Motor neuron (in vitro differentiated cells): ENCODE measurements at regions not wholly inside any gene's neighbourhood (a gene's known extent, or its start where the extent isn't known, plus 50 kb on each side); places are given as distances from the start of the nearest gene placed in this dataset.

Source experiments
- ATAC-seq, 8 experiments: fragments of 200-7000 bp; cut with Tn5 transposase; replicated peaks in 6 of 8; 2 replicates each; pipeline ENCODE4 v1.8.0; 2021; ENCODE audit warnings: mild to moderate bottlenecking in 8 of 8, moderate library complexity in 8 of 8
- H3K27ac ChIP-seq, 2 donors: fragments of 250-450 bp; sonication (Bioruptor Pico); 2 replicates each; pipeline ENCODE4 v1.9.0; 2021; ENCODE audit warnings: antibody characterized with exemption in 2 of 2, mild to moderate bottlenecking in 2 of 2, moderate library complexity in 1 of 2
- H3K4me1 ChIP-seq, 2 donors: fragments of 250-450 bp; sonication (Bioruptor Pico); replicated peaks in 1 of 2; 2 replicates each; pipeline ENCODE4 v1.6.1; 2021; ENCODE audit warnings: antibody characterized with exemption in 2 of 2, mild to moderate bottlenecking in 2 of 2, moderate library complexity in 1 of 2
- H3K4me3 ChIP-seq, 5 donors: fragments of 250-450 bp; sonication (Bioruptor Pico); 2 replicates each; pipeline ENCODE4 v1.9.0; 2021; ENCODE audit warnings: antibody characterized with exemption in 5 of 5, mild to moderate bottlenecking in 5 of 5, moderate library complexity in 4 of 5
- WGBS, 10 experiments: fragments of 450-650 bp; shearing (Covaris generic); methylation state at CpG; one replicate each; pipeline ENCODE4 v1.0.0; 2022; 5-methylcytosine and 5-hydroxymethylcytosine counted together
- in situ Hi-C, 9 experiments: fragments of 400-800 bp; cut with MboI; loops; one replicate each; pipeline ENCODE4 v1.15.0; 2021; ENCODE audit warnings: low sequenced_read_pairs in 9 of 9, low pct_unique_long_range_greater_than_20kb in 2 of 9; ENCODE audit not compliant: unreplicated experiment in 9 of 9

DNA sequence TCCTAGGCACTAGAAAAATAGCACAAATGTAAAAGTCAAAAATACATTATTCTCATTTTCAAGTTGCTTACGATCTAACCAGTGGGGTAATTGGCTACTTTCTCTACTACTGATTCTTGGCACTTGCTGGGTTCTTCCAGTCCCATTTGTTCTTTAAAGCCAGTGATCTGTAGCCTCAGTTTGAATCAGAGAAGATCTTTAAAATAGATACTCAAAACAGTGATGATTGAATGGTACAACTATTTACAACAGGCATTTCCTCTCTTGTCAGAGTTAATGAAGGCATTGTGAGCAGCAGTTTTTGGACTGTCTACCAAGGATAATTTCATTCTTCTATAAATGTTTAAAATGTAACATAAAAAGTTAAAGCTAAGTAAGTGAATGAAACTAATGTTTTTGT lies 128.3 kb upstream of the FSIP2 start:
- H3K27ac ChIP-seq = no peak overlapping the region
- in situ Hi-C loops = loop anchor here in 1 of 9 experiments (25.0 kb wide), 1 partner anchor 652 kb away; no protein-coding TSS in a partner anchor
- ATAC-seq = no peak
- 0 to 100% (median 20%) methylated on average over 1 of the region's 1 CpG; no CpG with 5 or more reads in 3 of the 10 experiments for WGBS, 10 experiments
- no peaks in the 10 kb centered on the region for H3K4me1 ChIP-seq
- no peak overlapping the region for H3K4me3 ChIP-seq

DNA sequence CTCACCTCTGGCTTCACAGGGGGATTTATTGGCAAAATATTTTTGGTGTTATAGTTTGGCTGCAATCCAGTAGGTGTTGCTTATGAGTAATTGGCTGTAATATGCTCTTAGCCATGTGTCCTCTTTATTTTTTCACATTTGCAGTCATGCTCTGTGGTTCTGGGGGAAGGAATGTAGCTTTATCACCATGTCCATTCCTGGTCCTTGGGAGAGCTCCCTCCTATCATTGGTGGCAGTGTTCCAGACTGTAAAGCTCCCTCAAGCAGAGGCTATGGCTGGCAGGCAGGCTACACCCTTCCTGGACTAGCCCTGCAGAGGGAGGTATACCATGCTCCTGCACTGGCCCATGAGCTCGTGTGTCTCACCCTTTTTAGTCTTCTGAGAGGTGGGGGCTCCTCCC lies 120.0 kb upstream of the FSIP2 start:
- no peak overlapping the region for H3K4me3 ChIP-seq
- in situ Hi-C loops = loop anchor here in 1 of 9 experiments (25.0 kb wide), 1 partner anchor 644 kb away; no protein-coding TSS in a partner anchor
- H3K27ac ChIP-seq = no peak overlapping the region
- 0 to 60% (median 43%) methylated on average over 1 of the region's 1 CpG; no CpG with 5 or more reads in 7 of the 10 experiments for WGBS, 10 experiments
- no peaks in the 10 kb centered on the region for H3K4me1 ChIP-seq
- peak in 2 of 8 experiments; percentile 70 to 73 for ATAC-seq

DNA sequence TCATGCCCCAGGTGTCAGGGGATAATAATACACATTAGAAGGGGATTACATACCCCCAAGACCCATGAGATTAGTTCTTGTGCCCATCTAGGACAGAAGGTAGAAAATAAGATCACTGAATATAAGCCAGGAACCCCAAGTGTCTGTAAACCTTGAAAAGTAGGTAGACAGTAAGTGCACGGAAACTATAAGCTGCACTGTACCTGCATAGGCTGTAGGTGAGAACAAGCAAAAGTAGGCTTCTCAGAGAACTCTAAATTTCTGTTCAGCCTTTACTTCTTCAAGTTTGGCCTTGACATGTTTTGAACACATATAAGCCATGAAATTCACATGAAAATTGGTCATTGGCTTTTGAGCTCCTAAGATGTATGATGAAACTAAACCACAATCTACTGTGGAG lies 113.0 kb upstream of the FSIP2 start:
- no peaks in the 10 kb centered on the region for H3K4me1 ChIP-seq
- no peak overlapping the region for H3K27ac ChIP-seq
- in situ Hi-C loops = no loop called here
- H3K4me3 ChIP-seq = no peak overlapping the region
- WGBS, 10 experiments = 0 to 100% (median 93%) methylated on average over 1 of the region's 1 CpG; no CpG with 5 or more reads in 4 of the 10 experiments
- ATAC-seq = no peak

DNA sequence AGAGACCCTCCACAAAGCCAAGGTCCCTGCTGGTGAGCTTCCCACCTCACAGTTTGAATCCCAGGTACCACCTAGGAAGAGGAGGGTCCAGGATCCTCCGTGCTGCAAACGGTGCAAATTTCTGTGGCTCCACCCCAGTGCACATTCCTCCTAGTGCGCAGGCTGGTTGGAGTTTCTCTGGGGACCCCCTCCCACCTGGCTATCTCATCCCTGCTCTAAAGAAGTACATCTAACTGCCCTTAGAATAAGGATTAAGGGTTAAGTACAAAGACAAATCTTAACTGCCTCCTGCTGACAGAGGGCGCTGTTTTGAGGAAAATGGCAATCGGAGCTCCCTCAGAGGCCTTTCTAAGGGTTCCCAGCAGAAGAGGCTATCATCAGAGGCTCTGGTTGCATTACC lies 109.6 kb upstream of the FSIP2 start:
- Histone ChIP-seq H3K27ac (no peak overlapping the region), H3K4me3 (no peak overlapping the region), H3K4me1 (no peaks in the 10 kb centered on the region)
- ATAC-seq = peak in 1 of 8 experiments; percentile 55
- WGBS, 10 experiments = 0 to 64% (median 57%) methylated on average over 1 to 3 of the region's 5 CpGs; no CpG with 5 or more reads in 3 of the 10 experiments
- in situ Hi-C loops = no loop called here

DNA sequence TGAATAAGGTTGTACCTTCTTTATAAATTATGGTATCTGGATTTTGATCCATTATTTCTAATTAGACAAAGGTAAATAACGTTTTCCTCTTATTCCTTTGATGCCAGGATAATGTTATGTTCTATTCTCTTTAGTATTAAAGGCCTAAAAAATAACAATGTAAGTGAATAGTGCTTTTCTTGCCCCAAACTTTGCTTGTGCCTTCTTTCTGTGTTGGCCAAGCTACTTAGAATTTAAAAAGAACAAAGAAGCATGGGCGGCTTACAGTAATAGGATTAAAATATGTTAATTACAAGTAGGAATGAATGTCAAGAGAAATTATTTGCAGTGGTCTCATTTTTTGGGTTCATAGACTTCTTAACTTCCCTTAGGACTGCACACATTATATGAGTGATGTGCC lies 105.0 kb upstream of the FSIP2 start:
- no peak overlapping the region for H3K27ac ChIP-seq
- peaks cover 4% of the 10 kb centered on the region in 2 donors for H3K4me1 ChIP-seq
- in situ Hi-C loops = no loop called here
- ATAC-seq = no peak
- H3K4me3 ChIP-seq = no peak overlapping the region
- WGBS, 10 experiments = 4 to 100% (median 60%) methylated on average over 1 to 2 of the region's 2 CpGs; no CpG with 5 or more reads in 1 of the 10 experiments

DNA sequence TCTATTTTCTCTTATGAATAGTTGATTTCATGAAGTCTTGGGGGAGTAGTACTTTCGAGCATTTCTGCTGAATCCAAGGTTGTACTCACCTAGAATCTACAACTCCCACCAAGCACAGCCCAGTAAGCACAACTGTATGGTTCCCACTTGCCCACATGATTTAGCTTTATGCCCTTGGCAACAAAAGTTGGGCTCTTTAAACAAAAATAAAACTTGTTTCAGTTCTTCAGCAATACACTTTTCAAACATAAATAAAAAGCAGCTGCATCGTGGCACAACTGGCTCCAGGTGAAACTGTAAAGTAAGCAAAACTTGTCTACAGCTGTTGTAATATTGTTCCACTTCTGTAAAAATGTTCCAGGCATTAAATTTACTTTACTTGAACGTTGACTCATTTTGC lies 99.8 kb upstream of the FSIP2 start:
- Histone ChIP-seq H3K4me3 (no peak overlapping the region), H3K4me1 (peaks cover 7 to 11% of the 10 kb centered on the region in 2 donors), H3K27ac (no peak overlapping the region)
- in situ Hi-C loops = no loop called here
- no peak for ATAC-seq
- 0 to 69% (median 55%) methylated on average over 1 to 3 of the region's 3 CpGs; no CpG with 5 or more reads in 2 of the 10 experiments for WGBS, 10 experiments

DNA sequence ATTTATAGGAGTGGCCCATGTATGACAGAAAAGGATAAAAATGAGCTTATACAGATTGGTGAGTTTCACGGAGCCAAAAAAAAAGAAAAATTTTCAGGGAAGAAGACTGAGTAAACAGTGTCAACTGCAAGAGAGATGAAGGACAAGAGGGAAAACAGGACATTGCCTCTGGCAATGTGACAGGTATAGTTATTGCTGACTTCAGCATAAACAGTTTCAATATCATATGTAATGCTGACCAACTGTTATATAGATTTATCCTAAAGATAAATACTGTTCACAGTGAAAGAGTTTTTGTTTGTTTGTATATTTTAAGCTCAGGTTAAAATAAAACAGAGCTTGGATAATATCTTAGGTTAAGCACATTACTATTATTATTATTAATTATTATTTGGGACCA lies 98.0 kb upstream of the FSIP2 start:
- in situ Hi-C loops = no loop called here
- no peak overlapping the region for H3K27ac ChIP-seq
- whole genome bisulfite sequencing, 10 experiments = 20 to 100% (median 93%) methylated on average over 1 of the region's 1 CpG

DNA sequence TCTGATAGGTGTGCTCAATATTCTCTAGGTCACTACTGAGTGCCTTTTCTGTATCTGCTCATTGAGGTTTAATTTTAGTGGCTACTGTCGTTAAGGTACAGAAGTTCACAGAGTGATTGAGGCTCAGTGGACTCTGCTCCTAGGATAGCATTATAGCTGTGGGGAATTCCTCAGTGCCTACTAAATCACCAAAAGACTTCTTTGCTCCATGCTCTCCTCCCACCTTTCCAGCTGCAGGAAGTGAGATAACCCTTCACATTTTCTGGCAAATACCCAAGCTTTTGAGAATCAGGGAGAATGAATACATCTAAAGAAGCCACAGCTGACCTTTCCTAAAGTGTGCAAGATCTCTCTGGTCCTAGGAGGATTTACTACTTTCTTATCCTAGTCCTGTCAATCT lies 95.2 kb upstream of the FSIP2 start:
- Histone ChIP-seq H3K4me3 (no peak overlapping the region), H3K27ac (no peak overlapping the region), H3K4me1 (peaks cover 22% of the 10 kb centered on the region in 2 donors)
- no peak for ATAC-seq
- 13 to 100% (median 50%) methylated on average over 1 of the region's 1 CpG; no CpG with 5 or more reads in 4 of the 10 experiments for WGBS, 10 experiments
- in situ Hi-C loops = no loop called here

More for the DNA sequence above, 98.0 kb upstream of the FSIP2 start:
- Histone ChIP-seq H3K4me3 (no peak overlapping the region), H3K4me1 (peaks cover 24 to 26% of the 10 kb centered on the region in 2 donors)
- no peak for ATAC-seq

DNA sequence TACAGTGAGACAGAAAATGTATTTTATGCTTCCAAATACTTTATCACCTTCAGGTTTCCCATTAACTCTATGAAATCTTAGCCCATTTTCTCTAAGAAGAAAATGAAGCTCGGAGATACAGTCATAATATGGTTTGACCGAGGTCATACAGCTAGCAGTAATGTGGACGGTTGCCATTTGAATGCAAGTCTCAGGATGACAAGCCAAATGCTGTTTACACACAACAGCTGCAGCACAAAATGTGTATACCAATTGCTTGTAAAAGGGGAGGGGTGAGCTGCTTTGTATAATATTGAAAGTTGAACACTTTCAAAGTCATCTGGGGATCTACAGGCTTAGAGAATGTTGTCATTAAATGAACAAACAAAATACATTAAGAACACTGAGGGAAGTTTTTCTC lies 93.8 kb upstream of the FSIP2 start:
- H3K4me3 ChIP-seq = no peak overlapping the region
- H3K27ac ChIP-seq = peak overlapping the region in 1 of 2 donors; percentile 25
- in situ Hi-C loops = no loop called here
- WGBS, 10 experiments = 0 to 75% (median 45%) methylated on average over 1 to 3 of the region's 3 CpGs; no CpG with 5 or more reads in 1 of the 10 experiments
- ATAC-seq = peak in 6 of 8 experiments; percentile 33 to 63 (median 39)
- H3K4me1 ChIP-seq = peaks cover 20 to 22% of the 10 kb centered on the region in 2 donors

DNA sequence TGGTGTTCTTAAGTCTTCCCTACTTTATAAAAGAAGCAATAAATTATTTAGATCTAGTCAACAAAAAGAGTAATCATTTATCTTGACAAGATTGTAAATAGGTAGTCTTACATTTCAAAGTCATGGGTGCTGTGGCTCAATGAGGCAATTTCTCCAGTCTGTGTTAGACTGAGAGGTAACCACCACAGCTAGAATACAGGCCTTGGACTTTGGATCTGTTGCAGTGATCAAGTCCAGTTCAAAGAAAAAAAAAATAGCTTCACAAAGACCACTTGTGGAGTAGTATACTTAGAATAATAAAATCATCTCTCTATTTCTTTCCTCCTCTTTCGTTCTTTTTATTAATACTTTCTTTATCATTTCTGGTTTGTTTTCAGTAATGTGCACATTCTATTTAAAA lies 93.1 kb upstream of the FSIP2 start:
- peaks cover 20 to 22% of the 10 kb centered on the region in 2 donors for H3K4me1 ChIP-seq
- WGBS, 10 experiments = 8 to 100% (median 38%) methylated on average over 1 of the region's 1 CpG; no CpG with 5 or more reads in 2 of the 10 experiments
- no peak overlapping the region for H3K4me3 ChIP-seq
- no peak overlapping the region for H3K27ac ChIP-seq
- in situ Hi-C loops = no loop called here
- ATAC-seq = peak in 4 of 8 experiments; percentile 32 to 62 (median 52)

DNA sequence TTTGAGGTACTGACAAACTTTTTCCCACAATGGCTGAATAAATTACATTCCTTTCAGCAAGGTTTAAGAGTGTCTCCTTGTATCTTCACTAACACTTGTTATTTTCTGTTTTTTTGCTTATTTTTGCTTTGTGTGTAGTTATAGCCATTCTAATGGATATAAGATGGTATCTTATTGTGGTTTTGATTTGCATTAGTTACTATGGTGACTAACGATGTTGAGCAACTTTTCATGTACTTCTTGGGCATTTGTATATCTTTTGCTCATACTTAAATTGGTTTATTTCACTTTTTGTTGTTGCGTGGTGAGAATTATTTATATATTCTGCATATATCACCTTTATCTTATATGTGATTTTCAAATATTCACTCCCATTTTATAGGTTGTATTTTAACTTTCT lies 79.9 kb upstream of the FSIP2 start:
- ATAC-seq = peak in 1 of 8 experiments; percentile 69
- WGBS, 10 experiments = 5 to 100% (median 89%) methylated on average over 1 to 2 of the region's 2 CpGs

DNA sequence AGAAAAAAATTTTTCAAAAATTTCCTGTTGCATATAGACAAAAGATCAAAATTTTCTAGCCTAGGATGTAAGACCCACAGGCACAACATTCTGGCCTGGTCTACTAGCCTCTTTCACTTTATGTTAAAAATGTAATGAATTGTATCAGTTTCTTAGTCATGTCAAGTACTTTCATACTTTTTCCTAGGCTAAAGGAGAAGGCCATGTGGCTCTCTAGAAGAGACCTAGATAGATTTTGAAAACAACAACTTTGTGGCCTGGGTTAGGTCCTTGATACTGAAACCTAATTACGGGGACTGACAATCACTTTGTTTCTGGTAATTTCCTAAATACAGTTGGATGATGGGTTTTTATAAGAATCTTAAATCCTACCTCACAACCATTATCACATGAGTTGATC lies 74.8 kb upstream of the FSIP2 start:
- in situ Hi-C loops = no loop called here
- no peak overlapping the region for H3K27ac ChIP-seq

More for the DNA sequence above, 79.9 kb upstream of the FSIP2 start:
- Histone ChIP-seq H3K4me1 (no peaks in the 10 kb centered on the region), H3K4me3 (no peak overlapping the region), H3K27ac (no peak overlapping the region)
- in situ Hi-C loops = no loop called here

DNA sequence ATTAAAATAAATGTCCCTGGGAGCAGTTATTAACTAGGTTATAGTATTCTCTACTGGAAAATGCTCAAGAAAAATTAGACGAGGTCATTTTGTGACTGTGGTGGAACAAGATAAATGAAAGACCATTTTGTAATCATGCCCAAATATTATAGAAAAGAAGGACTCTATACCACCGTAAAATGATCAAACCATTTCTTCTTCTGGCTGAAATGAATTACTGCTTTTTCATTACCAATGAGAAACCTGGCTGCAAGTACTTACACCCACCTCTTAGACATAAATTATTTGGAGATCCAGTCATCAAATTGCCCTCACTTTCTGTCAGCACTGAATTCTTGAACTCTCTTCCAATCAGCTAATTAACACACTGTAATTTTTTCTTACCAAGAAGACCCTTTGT lies 74.2 kb upstream of the FSIP2 start:
- ATAC-seq = peak in 5 of 8 experiments; percentile 12 to 72 (median 45)

More for the DNA sequence above, 74.8 kb upstream of the FSIP2 start:
- WGBS, 10 experiments = 10 to 100% (median 73%) methylated on average over 1 of the region's 1 CpG; no CpG with 5 or more reads in 4 of the 10 experiments
- Histone ChIP-seq H3K4me1 (peaks cover 0 to 6% of the 10 kb centered on the region in 2 donors), H3K4me3 (no peak overlapping the region)
- no peak for ATAC-seq

DNA sequence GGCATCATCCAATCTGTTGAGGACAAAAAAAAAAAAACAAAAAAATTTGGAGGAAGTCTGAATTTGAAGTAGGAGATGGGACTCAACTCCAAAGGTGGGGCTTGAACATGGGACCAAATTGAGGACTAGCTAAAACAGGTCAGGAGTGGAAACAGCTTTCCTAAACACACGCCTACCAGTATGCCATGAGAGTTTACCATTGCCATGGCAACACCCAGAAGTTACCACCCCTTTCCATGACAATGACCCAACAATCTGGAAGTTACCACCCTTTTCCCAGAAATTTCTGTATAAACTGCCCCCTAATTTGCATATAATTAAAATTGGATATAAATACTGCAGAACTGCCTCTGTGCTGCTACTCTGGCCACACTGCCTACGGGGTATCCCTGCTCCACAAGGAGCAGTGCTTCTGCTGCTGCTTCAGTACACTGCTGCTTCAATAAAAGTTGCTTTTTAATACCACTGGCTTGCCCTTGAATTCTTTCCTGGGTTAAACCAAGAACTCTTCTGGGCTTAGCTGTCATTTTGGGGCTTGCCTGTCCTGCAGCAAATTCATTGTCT lies 73.3 kb upstream of the FSIP2 start:
- Histone ChIP-seq H3K27ac (no peak overlapping the region), H3K4me3 (no peak overlapping the region), H3K4me1 (peaks cover 0 to 7% of the 10 kb centered on the region in 2 donors)
- peak; percentile 27 to 95 (median 57) for ATAC-seq
- in situ Hi-C loops = no loop called here
- WGBS, 10 experiments = 0 to 92% (median 33%) methylated on average over 1 to 2 of the region's 2 CpGs; no CpG with 5 or more reads in 5 of the 10 experiments

More for the DNA sequence above, 74.2 kb upstream of the FSIP2 start:
- no peak overlapping the region for H3K4me3 ChIP-seq
- H3K27ac ChIP-seq = no peak overlapping the region
- 17 to 100% (median 70%) methylated on average over 1 to 2 of the region's 2 CpGs for WGBS, 10 experiments
- H3K4me1 ChIP-seq = peaks cover 0 to 7% of the 10 kb centered on the region in 2 donors
- in situ Hi-C loops = no loop called here
